CD14-positive monocyte (primary cell): ENCODE measurements at regions not wholly inside any gene's neighbourhood (a gene's known extent, or its start where the extent isn't known, plus 50 kb on each side); places are given as distances from the start of the nearest gene placed in this dataset.

ENCODE experiments used
- DNase-seq, 3 donors: peaks; one replicate each; pipeline ENCODE4 v3.0.0-alpha.2; 2011 to 2022
- H2AFZ ChIP-seq: 2 replicates; pipeline ENCODE4 v1.6.0; 2012; ENCODE audit warnings: mild to moderate bottlenecking, low read depth, low read length, inconsistent platforms; ENCODE audit not compliant: insufficient read depth, poor library complexity, severe bottlenecking
- H3K27ac ChIP-seq, 2 donors: 1 replicate in 1 of 2; 2 replicates in 1 of 2; pipeline ENCODE4 v1.5.1; 2012 to 2013; ENCODE audit warnings: low read length in 2 of 2, control low read depth in 1 of 2, inconsistent platforms in 1 of 2, low read depth in 1 of 2, mild to moderate bottlenecking in 1 of 2
- H3K27me3 ChIP-seq, 2 donors: one replicate each; pipeline versions ENCODE4 v1.6.0 to v1.6.1; 2011 to 2013; ENCODE audit warnings: low read length in 2 of 2; ENCODE audit not compliant: control insufficient read depth in 2 of 2, insufficient read depth in 2 of 2
- H3K36me3 ChIP-seq, 2 donors: replicated peaks in 1 of 2; 1 replicate in 1 of 2; 2 replicates in 1 of 2; pipeline versions ENCODE4 v1.5.1 to v1.6.1; 2012 to 2013; ENCODE audit warnings: low read length in 2 of 2, control low read depth in 1 of 2, inconsistent platforms in 1 of 2, mild to moderate bottlenecking in 1 of 2; ENCODE audit not compliant: insufficient read depth in 2 of 2, control insufficient read depth in 1 of 2
- H3K4me1 ChIP-seq, 2 donors: 1 replicate in 1 of 2; 2 replicates in 1 of 2; pipeline versions ENCODE4 v1.5.1 to v1.6.1; 2012 to 2013; ENCODE audit warnings: low read length in 2 of 2, control low read depth in 1 of 2, inconsistent platforms in 1 of 2, mild to moderate bottlenecking in 1 of 2, moderate library complexity in 1 of 2; ENCODE audit not compliant: insufficient read depth in 2 of 2, control insufficient read depth in 1 of 2
- H3K4me2 ChIP-seq: replicated peaks from 2 replicates; pipeline ENCODE3; 2012; ENCODE audit warnings: low read length, moderate library complexity, mild to moderate bottlenecking; ENCODE audit not compliant: poor library complexity, severe bottlenecking; ENCODE audit errors: extremely low read depth
- H3K4me3 ChIP-seq, 3 experiments: fragments of 200-600 bp in 1 of 3; sonication (generic) in 1 of 3; replicated peaks in 1 of 3; 1 replicate in 2 of 3; 2 replicates in 1 of 3; pipeline ENCODE4 v1.5.1; 2011 to 2013; ENCODE audit warnings: low read length in 3 of 3, mild to moderate bottlenecking in 3 of 3, control low read depth in 2 of 3, low read depth in 2 of 3, inconsistent platforms in 1 of 3, moderate library complexity in 1 of 3
- H3K79me2 ChIP-seq: 2 replicates; pipeline ENCODE4 v1.6.0; 2012; ENCODE audit warnings: mild to moderate bottlenecking, control low read depth, inconsistent platforms, low read length, moderate library complexity; ENCODE audit not compliant: insufficient read depth
- H3K9ac ChIP-seq: 2 replicates; pipeline ENCODE4 v1.6.0; 2017; ENCODE audit warnings: low read length, mild to moderate bottlenecking; ENCODE audit not compliant: insufficient read depth, poor library complexity, severe bottlenecking
- H3K9me3 ChIP-seq, 2 donors: replicated peaks in 1 of 2; 1 replicate in 1 of 2; 2 replicates in 1 of 2; pipeline versions ENCODE4 v1.5.1 to v1.6.1; 2012 to 2013; ENCODE audit warnings: low read length in 2 of 2, control low read depth in 1 of 2; ENCODE audit not compliant: control insufficient read depth in 1 of 2, insufficient read depth in 1 of 2
- H4K20me1 ChIP-seq: 2 replicates; pipeline ENCODE4 v1.6.0; 2012; ENCODE audit warnings: mild to moderate bottlenecking, low read length, control low read depth, moderate library complexity; ENCODE audit not compliant: insufficient read depth
- H3K27ac Mint-ChIP-seq, 7 donors: one replicate each; pipeline ENCODE4 v1.8.0; 2020; ENCODE audit warnings: mild to moderate bottlenecking in 7 of 7, mixed read lengths in 7 of 7, moderate library complexity in 6 of 7, inconsistent platforms in 2 of 7
- H3K27me3 Mint-ChIP-seq, 3 donors: one replicate each; pipeline ENCODE4 v1.8.0; 2021 to 2022; ENCODE audit warnings: low read depth in 3 of 3, mild to moderate bottlenecking in 3 of 3, mixed read lengths in 3 of 3, moderate library complexity in 3 of 3, inconsistent platforms in 1 of 3
- H3K36me3 Mint-ChIP-seq, 2 donors: one replicate each; pipeline ENCODE4 v1.8.0; 2020; ENCODE audit warnings: mixed read lengths in 2 of 2, inconsistent platforms in 1 of 2, mild to moderate bottlenecking in 1 of 2
- H3K4me1 Mint-ChIP-seq: one replicate; pipeline ENCODE4 v1.8.0; 2020; ENCODE audit warnings: mild to moderate bottlenecking, mixed read lengths
- H3K4me3 Mint-ChIP-seq, 2 donors: one replicate each; pipeline ENCODE4 v1.8.0; 2020; ENCODE audit warnings: mild to moderate bottlenecking in 2 of 2, mixed read lengths in 2 of 2, moderate library complexity in 1 of 2
- H3K9me3 Mint-ChIP-seq, 7 donors: one replicate each; pipeline ENCODE4 v1.8.0; 2020 to 2022; ENCODE audit warnings: mixed read lengths in 7 of 7, mild to moderate bottlenecking in 6 of 7, moderate library complexity in 6 of 7, inconsistent platforms in 2 of 7
- CTCF ChIP-seq: fragments of 200-600 bp; IDR thresholded peaks from one replicate; pipeline ENCODE4 v1.8.0; 2022; ENCODE audit warnings: antibody characterized with exemption, mild to moderate bottlenecking
- WGBS: methylation state at CpG from one replicate; pipeline ENCODE4 v1.1.5; 2013; ENCODE audit warnings: missing lambda C conversion rate; ENCODE audit not compliant: insufficient coverage; 5-methylcytosine and 5-hydroxymethylcytosine counted together
- intact Hi-C, 2 donors: fragments of 100-400 bp; cut with micrococcal nuclease; formaldehyde crosslinking; loops; one replicate each; pipeline versions ENCODE4 v1.15.0 to v1.15.1; 2023

- no peaks in the 10 kb centered on the region for H3K27me3 Mint-ChIP-seq
- no CpG with 5 or more reads among the region's 4 CpGs for WGBS
- H3K79me2 ChIP-seq, result no peaks in the 10 kb centered on the region
Measured at GRCh38 chr11:80524349-80524748, 1083.5 kb upstream of the TENM4 start.

GRCh38 chr11:80523057-80523456 is 1082.2 kb upstream of the TENM4 start:
- Mint-ChIP-seq H3K4me3 (no peak overlapping the region), H3K9me3 (peaks cover 0 to 7% (median 0%) of the 10 kb centered on the region in 7 donors), H3K36me3 (no peaks in the 10 kb centered on the region), H3K27ac (no peak overlapping the region), H3K4me1 (no peaks in the 10 kb centered on the region), H3K27me3 (no peaks in the 10 kb centered on the region)
- TF ChIP-seq CTCF, result no peak
- Histone ChIP-seq H3K27me3 (no peaks in the 10 kb centered on the region), H2AFZ (no peak overlapping the region), H3K9ac (no peak overlapping the region), H3K4me3 (no peak overlapping the region), H3K4me1 (no peaks in the 10 kb centered on the region), H4K20me1 (no peaks in the 10 kb centered on the region), H3K27ac (no peak overlapping the region), H3K79me2 (no peaks in the 10 kb centered on the region), H3K4me2 (no peak overlapping the region), H3K36me3 (no peaks in the 10 kb centered on the region), H3K9me3 (peaks cover 0 to 4% of the 10 kb centered on the region in 2 donors)
- WGBS, result no CpG with 5 or more reads among the region's 1 CpG
- intact Hi-C loops, result no loop called here
- DNase-seq, result no peak

More at GRCh38 chr11:80524349-80524748, 1083.5 kb upstream of the TENM4 start:
- intact Hi-C loops, result no loop called here
- no peak for DNase-seq
- H3K27me3 ChIP-seq, result no peaks in the 10 kb centered on the region
- no peaks in the 10 kb centered on the region for H4K20me1 ChIP-seq
- no peak overlapping the region for H2AFZ ChIP-seq
- H3K4me3 Mint-ChIP-seq, result no peak overlapping the region
- TF ChIP-seq CTCF, result no peak
- H3K27ac Mint-ChIP-seq, result no peak overlapping the region
- no peaks in the 10 kb centered on the region for H3K36me3 Mint-ChIP-seq
- no peaks in the 10 kb centered on the region for H3K36me3 ChIP-seq
- H3K4me3 ChIP-seq, result no peak overlapping the region
- no peak overlapping the region for H3K4me2 ChIP-seq
- no peak overlapping the region for H3K9ac ChIP-seq
- no peak overlapping the region for H3K27ac ChIP-seq
- peaks cover 0 to 7% (median 0%) of the 10 kb centered on the region in 7 donors for H3K9me3 Mint-ChIP-seq
- no peaks in the 10 kb centered on the region for H3K4me1 ChIP-seq
- H3K9me3 ChIP-seq, result no peaks in the 10 kb centered on the region
- no peaks in the 10 kb centered on the region for H3K4me1 Mint-ChIP-seq
